A549 (cell line): ENCODE measurements at regions not wholly inside any gene's neighbourhood (a gene's known extent, or its start where the extent isn't known, plus 50 kb on each side); places are given as distances from the start of the nearest gene placed in this dataset.

Experiments
- CBX8 ChIP-seq: fragments of 200-600 bp; sonication (generic); IDR thresholded peaks from 2 replicates; pipeline ENCODE4 v1.6.1; 2016
- ELK1 ChIP-seq: fragments of 150-350 bp; IDR thresholded peaks from 2 replicates; pipeline ENCODE4 v1.6.1; 2014; ENCODE audit warnings: low read depth, mild to moderate bottlenecking, low read length
- JUN ChIP-seq, 2 experiments: fragments of >200 bp; sonication (Bioruptor Twin); formaldehyde crosslinking; IDR thresholded peaks; 2 replicates in 1 of 2; 3 replicates in 1 of 2; pipeline ENCODE4 v1.6.1; 2016 to 2017
- JUNB ChIP-seq: fragments of >200 bp; sonication (Bioruptor Twin); formaldehyde crosslinking; IDR thresholded peaks from 2 replicates; pipeline ENCODE4 v1.6.1; 2016
- MAFK ChIP-seq: fragments of 450-650 bp; IDR thresholded peaks from 2 replicates; pipeline ENCODE4 v1.6.1; 2014; ENCODE audit not compliant: partially characterized antibody
- MAZ ChIP-seq: fragments of 150-350 bp; IDR thresholded peaks from 2 replicates; pipeline ENCODE4 v1.6.1; 2014; ENCODE audit warnings: antibody characterized with exemption, low read depth, low read length, borderline replicate concordance
- POLR2A ChIP-seq: IDR thresholded peaks from 2 replicates; pipeline ENCODE4 v1.6.1; 2012; ENCODE audit warnings: mild to moderate bottlenecking, low read length
- RFX5 ChIP-seq: fragments of 450-650 bp; IDR thresholded peaks from 2 replicates; pipeline ENCODE4 v1.7.1; 2014; ENCODE audit warnings: antibody characterized with exemption, mild to moderate bottlenecking, moderate library complexity
- RNF2 ChIP-seq: fragments of 200-600 bp; sonication (generic); IDR thresholded peaks from 2 replicates; pipeline ENCODE4 v1.6.1; 2016; ENCODE audit warnings: low read depth, mild to moderate bottlenecking, antibody characterized with exemption, moderate library complexity, borderline replicate concordance
- TP53 ChIP-seq: fragments of 250-450 bp; sonication (Bioruptor Pico); IDR thresholded peaks from 2 replicates; pipeline ENCODE4 v1.5.0; 2021; ENCODE audit warnings: mild to moderate bottlenecking, moderate library complexity
- TF ChIP-seq, protein P1 (sequence below): fragments of >200 bp; sonication (Bioruptor Twin); formaldehyde crosslinking; IDR thresholded peaks from 3 replicates; pipeline ENCODE4 v1.5.1; 2016

DNA sequence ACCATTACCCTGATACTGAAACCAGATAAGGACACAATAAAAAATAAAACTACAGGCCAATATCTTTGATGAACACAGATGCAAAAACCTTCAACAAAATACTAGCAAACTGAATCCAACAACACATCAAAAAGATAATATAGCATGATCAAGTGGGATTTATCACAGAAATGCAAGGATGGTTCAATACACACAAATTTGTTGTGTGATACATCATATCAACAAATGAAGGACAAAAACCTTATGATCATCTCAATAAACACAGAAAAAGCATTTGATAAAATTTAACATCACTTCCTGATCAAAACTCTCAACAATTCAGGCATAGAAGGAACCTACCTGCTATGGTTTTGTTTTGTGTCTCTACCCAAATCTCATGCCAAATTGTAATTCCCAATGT, 74.3 kb upstream of the VANGL1 start:
- TF ChIP-seq MAZ (no peak), POLR2A (no peak), ELK1 (no peak), TP53 (no peak), RFX5 (no peak), JUN (IDR thresholded peaks at IDR 0.05) (no peak), CBX8 (no peak), RNF2 (no peak), JUNB (no peak), MAFK (no peak)
- TF ChIP-seq, protein P1, sequence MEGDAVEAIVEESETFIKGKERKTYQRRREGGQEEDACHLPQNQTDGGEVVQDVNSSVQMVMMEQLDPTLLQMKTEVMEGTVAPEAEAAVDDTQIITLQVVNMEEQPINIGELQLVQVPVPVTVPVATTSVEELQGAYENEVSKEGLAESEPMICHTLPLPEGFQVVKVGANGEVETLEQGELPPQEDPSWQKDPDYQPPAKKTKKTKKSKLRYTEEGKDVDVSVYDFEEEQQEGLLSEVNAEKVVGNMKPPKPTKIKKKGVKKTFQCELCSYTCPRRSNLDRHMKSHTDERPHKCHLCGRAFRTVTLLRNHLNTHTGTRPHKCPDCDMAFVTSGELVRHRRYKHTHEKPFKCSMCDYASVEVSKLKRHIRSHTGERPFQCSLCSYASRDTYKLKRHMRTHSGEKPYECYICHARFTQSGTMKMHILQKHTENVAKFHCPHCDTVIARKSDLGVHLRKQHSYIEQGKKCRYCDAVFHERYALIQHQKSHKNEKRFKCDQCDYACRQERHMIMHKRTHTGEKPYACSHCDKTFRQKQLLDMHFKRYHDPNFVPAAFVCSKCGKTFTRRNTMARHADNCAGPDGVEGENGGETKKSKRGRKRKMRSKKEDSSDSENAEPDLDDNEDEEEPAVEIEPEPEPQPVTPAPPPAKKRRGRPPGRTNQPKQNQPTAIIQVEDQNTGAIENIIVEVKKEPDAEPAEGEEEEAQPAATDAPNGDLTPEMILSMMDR: no peak
